Suprapubic skin (tissue), 4 donors: ENCODE measurements at regions not wholly inside any gene's neighbourhood (a gene's known extent, or its start where the extent isn't known, plus 50 kb on each side); places are given as distances from the start of the nearest gene placed in this dataset.

ENCODE experiments used
- DNase-seq, 2 donors: peaks; one replicate each; pipeline ENCODE4 v3.0.0-alpha.2; 2019; ENCODE audit warnings: low spot score in 2 of 2
- H3K27ac ChIP-seq: fragments of 200-600 bp; sonication (generic); one replicate; pipeline ENCODE4 v1.5.1; 2019
- H3K27me3 ChIP-seq: fragments of 200-600 bp; sonication (generic); one replicate; pipeline ENCODE4 v1.5.1; 2019
- H3K36me3 ChIP-seq: fragments of 200-600 bp; sonication (generic); one replicate; pipeline ENCODE4 v1.5.1; 2019
- H3K4me1 ChIP-seq: fragments of 200-600 bp; sonication (generic); one replicate; pipeline ENCODE4 v1.5.1; 2019
- H3K4me3 ChIP-seq: fragments of 200-600 bp; sonication (generic); one replicate; pipeline ENCODE4 v1.5.1; 2019; ENCODE audit warnings: mild to moderate bottlenecking
- H3K9me3 ChIP-seq: fragments of 200-600 bp; sonication (generic); one replicate; pipeline ENCODE4 v1.5.1; 2019
- CTCF ChIP-seq, 2 donors: fragments of 200-600 bp in 1 of 2; fragments of 450-650 bp in 1 of 2; sonication (generic) in 1 of 2; IDR thresholded peaks; one replicate each; pipeline ENCODE4 v1.5.1; 2016 to 2019; ENCODE audit warnings: antibody characterized with exemption in 2 of 2, mild to moderate bottlenecking in 1 of 2, moderate library complexity in 1 of 2
- EP300 ChIP-seq: sonication (generic); formaldehyde crosslinking; IDR thresholded peaks from one replicate; pipeline ENCODE4 v1.6.1; 2017; ENCODE audit warnings: antibody characterized with exemption
- POLR2A ChIP-seq, 2 donors: fragments of 450-650 bp; IDR thresholded peaks; one replicate each; pipeline ENCODE4 v1.6.1; 2017; ENCODE audit warnings: antibody characterized with exemption in 2 of 2, mild to moderate bottlenecking in 2 of 2, moderate library complexity in 2 of 2
- POLR2AphosphoS5 ChIP-seq, 3 donors: sonication (generic); formaldehyde crosslinking; IDR thresholded peaks; one replicate each; pipeline ENCODE4 v1.6.1; 2017; ENCODE audit warnings: antibody characterized with exemption in 3 of 3
- WGBS: methylation state at CpG from one replicate; pipeline ENCODE4 v1.1.5; 2018; 5-methylcytosine and 5-hydroxymethylcytosine counted together

GRCh38 chr20:10806539-10806938, 132.7 kb upstream of the JAG1 start:
- Histone ChIP-seq H3K36me3 (no peaks in the 10 kb centered on the region), H3K4me3 (no peak overlapping the region), H3K4me1 (peaks cover 3% of the 10 kb centered on the region), H3K9me3 (no peaks in the 10 kb centered on the region), H3K27me3 (no peaks in the 10 kb centered on the region), H3K27ac (peak overlapping the region; percentile 4)
- DNase-seq = no peak
- TF ChIP-seq CTCF (IDR thresholded peaks at IDR 0.05) = no peak
- peak in 2 of 3 donors; percentile 35 to 55 for TF ChIP-seq POLR2AphosphoS5 (IDR thresholded peaks at IDR 0.05)
- WGBS = 57% methylated on average over 3 of the region's 3 CpGs

GRCh38 chr20:10807013-10807412, 133.2 kb upstream of the JAG1 start:
- Histone ChIP-seq H3K27ac (no peak overlapping the region), H3K4me3 (no peak overlapping the region), H3K9me3 (no peaks in the 10 kb centered on the region), H3K36me3 (no peaks in the 10 kb centered on the region), H3K4me1 (peaks cover 3% of the 10 kb centered on the region), H3K27me3 (no peaks in the 10 kb centered on the region)
- DNase-seq = no peak
- TF ChIP-seq CTCF (IDR thresholded peaks at IDR 0.05) = no peak
- TF ChIP-seq POLR2AphosphoS5 (IDR thresholded peaks at IDR 0.05) = no peak
- 93% methylated on average over 1 of the region's 1 CpG for WGBS

- WGBS = 83% methylated on average over 10 of the region's 10 CpGs
- no peak for TF ChIP-seq POLR2A (IDR thresholded peaks at IDR 0.05)
- no peak for TF ChIP-seq POLR2AphosphoS5 (IDR thresholded peaks at IDR 0.05)
- TF ChIP-seq EP300 = no peak
- TF ChIP-seq CTCF (IDR thresholded peaks at IDR 0.05) = no peak
- H3K27me3 ChIP-seq = no peaks in the 10 kb centered on the region
Observed at GRCh38 chr20:10812759-10813327, 139.0 kb upstream of the JAG1 start.

GRCh38 chr20:10823585-10823984, 149.8 kb upstream of the JAG1 start:
- no peak overlapping the region for H3K27ac ChIP-seq
- TF ChIP-seq CTCF (IDR thresholded peaks at IDR 0.05) (no peak), POLR2A (IDR thresholded peaks at IDR 0.05) (no peak), EP300 (no peak), POLR2AphosphoS5 (IDR thresholded peaks at IDR 0.05) (no peak)
- WGBS = 86% methylated on average over 3 of the region's 3 CpGs
- H3K9me3 ChIP-seq = no peaks in the 10 kb centered on the region
- no peaks in the 10 kb centered on the region for H3K27me3 ChIP-seq
- no peaks in the 10 kb centered on the region for H3K4me1 ChIP-seq
- no peaks in the 10 kb centered on the region for H3K36me3 ChIP-seq
- DNase-seq = no peak
- no peak overlapping the region for H3K4me3 ChIP-seq

More at GRCh38 chr20:10812759-10813327, 139.0 kb upstream of the JAG1 start:
- H3K4me3 ChIP-seq = no peak overlapping the region
- H3K4me1 ChIP-seq = no peaks in the 10 kb centered on the region
- H3K27ac ChIP-seq = no peak overlapping the region
- DNase-seq = no peak
- H3K36me3 ChIP-seq = no peaks in the 10 kb centered on the region
- H3K9me3 ChIP-seq = no peaks in the 10 kb centered on the region

GRCh38 chr20:10824750-10825500, 151.1 kb upstream of the JAG1 start:
- WGBS = 84% methylated on average over 11 of the region's 11 CpGs
- TF ChIP-seq EP300 (no peak), CTCF (IDR thresholded peaks at IDR 0.05) (no peak), POLR2A (IDR thresholded peaks at IDR 0.05) (no peak), POLR2AphosphoS5 (IDR thresholded peaks at IDR 0.05) (no peak)
- no peaks in the 10 kb centered on the region for H3K9me3 ChIP-seq
- no peak for DNase-seq
- no peak overlapping the region for H3K4me3 ChIP-seq
- no peak overlapping the region for H3K27ac ChIP-seq
- H3K36me3 ChIP-seq = no peaks in the 10 kb centered on the region
- no peaks in the 10 kb centered on the region for H3K4me1 ChIP-seq
- H3K27me3 ChIP-seq = no peaks in the 10 kb centered on the region
